A673 (cell line): ENCODE measurements at regions not wholly inside any gene's neighbourhood (a gene's known extent, or its start where the extent isn't known, plus 50 kb on each side); places are given as distances from the start of the nearest gene placed in this dataset.

ENCODE experiments used
- BruUV-seq: library from RNA; stranded (reverse); fragments of 400-500 nt; replicated peaks from 2 replicates; lab custom pipeline; 2021; lab: Mats Ljungman, UMichigan
- CTCF ChIA-PET: fragments of 300-600 bp; sonication (Branson Sonifier 250); formaldehyde crosslinking; loops from one replicate; lab custom pipeline; 2022; ENCODE audit warnings: antibody characterized with exemption; lab: Charles Lee
- POLR2A ChIA-PET: fragments of 300-600 bp; sonication (Branson Sonifier 250); formaldehyde crosslinking; loops from one replicate; lab custom pipeline; 2022; ENCODE audit warnings: antibody characterized with exemption; ENCODE audit not compliant: low non-redundant PET; lab: Charles Lee
- DNase-seq: peaks from one replicate; pipeline ENCODE4 v3.0.0-alpha.2; 2015; ENCODE audit warnings: low spot score
- H3K27ac ChIP-seq: fragments of 200-600 bp; sonication (generic); 2 replicates; pipeline ENCODE4 v1.5.1; 2016; ENCODE audit warnings: mixed run types, low read depth, mild to moderate bottlenecking, mixed read lengths, antibody characterized with exemption, low read length; ENCODE audit not compliant: poor library complexity, severe bottlenecking
- H3K27me3 ChIP-seq: fragments of 200-600 bp; sonication (generic); replicated peaks from 2 replicates; pipeline ENCODE4 v1.6.1; 2017; ENCODE audit warnings: mixed run types, low read depth, mild to moderate bottlenecking, mixed read lengths, antibody characterized with exemption, low read length; ENCODE audit not compliant: insufficient read depth, poor library complexity
- H3K36me3 ChIP-seq: fragments of 200-600 bp; sonication (generic); 2 replicates; pipeline ENCODE4 v1.6.1; 2016; ENCODE audit warnings: mixed run types, mild to moderate bottlenecking, mixed read lengths, antibody characterized with exemption, low read length; ENCODE audit not compliant: insufficient read depth, poor library complexity, severe bottlenecking
- H3K4me1 ChIP-seq: fragments of 200-600 bp; sonication (generic); 2 replicates; pipeline ENCODE4 v1.6.1; 2017; ENCODE audit warnings: mixed run types, mild to moderate bottlenecking, mixed read lengths, antibody characterized with exemption, low read length; ENCODE audit not compliant: insufficient read depth, poor library complexity, severe bottlenecking
- H3K4me3 ChIP-seq: fragments of 200-600 bp; sonication (generic); 2 replicates; pipeline ENCODE4 v1.5.1; 2016; ENCODE audit warnings: low read depth, mixed run types, mild to moderate bottlenecking, mixed read lengths, low read length; ENCODE audit not compliant: poor library complexity, severe bottlenecking
- H3K9me3 ChIP-seq: fragments of 200-600 bp; sonication (generic); 2 replicates; pipeline ENCODE4 v1.6.1; 2016; ENCODE audit warnings: mixed run types, low read depth, mild to moderate bottlenecking, mixed read lengths, antibody characterized with exemption, low read length; ENCODE audit not compliant: poor library complexity, severe bottlenecking
- CTCF ChIP-seq: fragments of 300-800, 200-600 bp; sonication (generic); conservative IDR thresholded peaks from 2 replicates; pipeline ENCODE4 v1.5.1; 2017; ENCODE audit warnings: low read depth, mild to moderate bottlenecking, antibody characterized with exemption, low read length, moderate library complexity, mixed read lengths
- EZH2 ChIP-seq: fragments of 200-600 bp; sonication (generic); IDR thresholded peaks from 2 replicates; pipeline ENCODE4 v1.6.1; 2017; ENCODE audit warnings: borderline replicate concordance, low read depth, mild to moderate bottlenecking, mixed read lengths, antibody characterized with exemption, low read length; ENCODE audit not compliant: poor library complexity, severe bottlenecking
- intact Hi-C: fragments of 100-400 bp; cut with micrococcal nuclease; formaldehyde crosslinking; loops from one replicate; pipeline ENCODE4 v1.10.0; 2022; ENCODE audit not compliant: unreplicated experiment

DNA sequence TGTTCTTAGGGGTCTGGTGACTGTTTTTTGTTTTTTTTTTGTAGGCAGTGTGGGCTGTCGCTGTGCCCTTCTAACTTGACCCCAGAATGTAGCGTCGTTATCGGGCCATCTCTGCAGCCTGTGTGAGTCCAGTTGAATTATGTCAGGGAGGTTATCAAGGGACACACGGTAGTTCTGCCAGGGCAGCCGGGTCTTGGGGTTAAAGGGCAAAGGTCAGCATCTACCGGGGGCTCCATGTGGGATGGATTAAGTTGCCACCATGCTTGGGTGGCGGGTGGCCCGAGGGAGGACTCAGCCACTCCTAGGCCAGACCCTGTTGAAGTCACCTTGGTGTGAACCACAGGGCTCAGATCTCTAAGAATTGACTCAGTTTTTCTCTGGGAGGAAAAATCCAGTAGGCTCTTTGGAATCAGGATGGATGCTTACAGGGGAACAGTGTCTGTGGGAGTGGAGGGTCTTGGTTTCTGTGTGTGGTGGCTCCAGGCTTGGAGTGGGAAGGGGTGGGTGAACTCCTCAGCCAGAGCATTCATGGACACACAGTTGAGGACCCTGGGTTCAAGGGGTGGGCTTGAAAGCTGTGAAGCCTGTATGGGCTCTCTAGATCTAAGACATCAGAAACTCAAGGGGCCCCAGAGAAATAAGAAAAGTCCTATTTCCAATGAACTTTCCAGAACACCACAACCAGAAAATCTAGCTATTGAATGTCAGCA, 191.7 kb downstream of the IRF8 start:
- Histone ChIP-seq H3K36me3 (no peaks in the 10 kb centered on the region), H3K4me3 (no peak overlapping the region), H3K4me1 (no peaks in the 10 kb centered on the region), H3K27me3 (no peaks in the 10 kb centered on the region), H3K9me3 (no peaks in the 10 kb centered on the region), H3K27ac (no peak overlapping the region)
- ChIA-PET CTCF (no interaction called here), POLR2A (no interaction called here)
- TF ChIP-seq EZH2 (no peak), CTCF (no peak)
- BruUV-seq: no TSS peak
- DNase-seq: no peak
- intact Hi-C loops: no loop called here

GRCh38 chr16:86091976-86092375, 193.0 kb downstream of the IRF8 start:
- H3K27me3 ChIP-seq: peaks cover 6% of the 10 kb centered on the region
- no peaks in the 10 kb centered on the region for H3K4me1 ChIP-seq
- H3K27ac ChIP-seq: no peak overlapping the region
- TF ChIP-seq CTCF (no peak), EZH2 (no peak)
- intact Hi-C loops: no loop called here
- H3K4me3 ChIP-seq: no peak overlapping the region
- no peaks in the 10 kb centered on the region for H3K36me3 ChIP-seq
- POLR2A ChIA-PET: no interaction called here
- CTCF ChIA-PET: no interaction called here
- H3K9me3 ChIP-seq: no peaks in the 10 kb centered on the region
- BruUV-seq: no TSS peak
- DNase-seq: no peak

DNA sequence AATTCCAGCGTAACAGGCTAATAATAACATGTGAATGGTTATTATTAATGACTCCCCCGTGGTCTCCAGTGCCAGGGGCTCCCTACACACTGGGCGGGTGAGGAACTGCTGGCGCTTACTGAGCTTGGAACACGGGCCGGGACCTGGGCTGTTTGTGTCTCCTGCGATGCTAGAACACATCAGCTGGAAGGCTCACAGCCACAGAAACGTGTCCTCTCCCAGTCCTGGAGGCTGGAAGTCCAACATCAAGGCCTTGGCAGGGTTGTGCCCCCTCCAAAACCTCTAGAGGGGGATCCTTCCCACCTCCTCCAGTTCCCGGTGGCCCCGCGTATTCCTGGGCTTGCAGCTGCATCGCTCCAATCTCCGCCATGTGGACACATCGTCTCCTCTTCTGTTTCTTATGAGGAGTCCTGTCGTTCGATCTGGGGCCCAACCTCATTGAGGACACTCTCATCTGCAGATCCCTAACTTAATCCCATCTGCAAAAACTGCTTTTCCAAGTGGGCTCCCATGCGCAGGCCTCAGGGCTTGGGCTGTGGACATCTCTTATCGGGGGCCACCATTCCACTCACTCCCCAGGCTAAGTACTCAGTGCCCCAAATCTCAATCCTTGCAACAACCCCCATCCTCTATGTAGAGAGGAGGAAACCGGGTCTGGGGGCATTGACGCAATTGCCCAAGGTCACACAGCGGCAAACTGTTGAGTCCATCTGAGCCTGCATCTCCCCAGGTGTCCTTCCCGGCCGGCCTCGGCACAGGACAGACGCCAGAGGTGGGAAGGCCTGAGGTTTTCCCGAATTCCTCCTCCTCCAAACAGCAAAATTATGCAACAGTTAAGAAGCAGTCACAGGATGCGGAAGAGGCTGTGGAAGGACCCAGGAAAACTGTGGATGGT, 193.9 kb downstream of the IRF8 start:
- ChIA-PET POLR2A (no interaction called here), CTCF (no interaction called here)
- Histone ChIP-seq H3K36me3 (no peaks in the 10 kb centered on the region), H3K4me3 (no peak overlapping the region), H3K27me3 (peaks cover 10% of the 10 kb centered on the region), H3K9me3 (no peaks in the 10 kb centered on the region), H3K4me1 (no peaks in the 10 kb centered on the region), H3K27ac (no peak overlapping the region)
- DNase-seq: no peak
- TF ChIP-seq EZH2 (no peak), CTCF (no peak)
- no TSS peak for BruUV-seq
- intact Hi-C loops: no loop called here
